K562 (cell line): ENCODE measurements at regions not wholly inside any gene's neighbourhood (a gene's known extent, or its start where the extent isn't known, plus 50 kb on each side); places are given as distances from the start of the nearest gene placed in this dataset.
"Not testable (repeated sequence)": the region's sequence is repeated elsewhere in the genome, so short reads cannot be mapped to it uniquely, and the experiment has no call there.

Experiments used
- ATAC-seq: fragments of 200-7000 bp; cut with Tn5 transposase; 3 replicates; pipeline ENCODE4 v1.9.1; 2020; ENCODE audit warnings: moderate library complexity
- BruUV-seq: library from RNA; stranded (reverse); fragments of 400-500 nt; replicated peaks from 2 replicates; lab custom pipeline; 2021; lab: Mats Ljungman, UMichigan
- CTCF ChIA-PET: fragments of 300-600 bp; formaldehyde crosslinking; extraction: SDS; loops from one replicate; lab custom pipeline; 2021; ENCODE audit warnings: low intra/inter-chr PET ratio; lab: Yijun Ruan, JAX
- POLR2A ChIA-PET: fragments of 300-600, 350-650 bp; sonication (Branson Sonifier 250); formaldehyde crosslinking; extraction: SDS; loops from one replicate; lab custom pipeline; 2021; ENCODE audit warnings: antibody characterized with exemption, inconsistent platforms; lab: Yijun Ruan, JAX
- DNase-seq, 4 experiments: peaks; one replicate each; pipeline versions ENCODE4 v3.0.0 to v3.0.0-alpha.2; 2011 to 2018; ENCODE audit warnings: low spot score in 3 of 4, mixed read lengths in 3 of 4; ENCODE audit errors: extremely low read depth in 1 of 4
- FAIRE-seq: peaks from 2 replicates; lab custom pipeline; 2011; peaks lifted over from hg19 to GRCh38; lab: Jason Lieb, UNC
- H2AFZ ChIP-seq: 2 replicates; pipeline ENCODE4 v1.6.0; 2011; ENCODE audit warnings: low read depth, low read length, control low read depth, inconsistent platforms
- H3K27ac ChIP-seq: fragments of 200-600 bp; 3 replicates; pipeline ENCODE4 v1.8.0; 2011; ENCODE audit warnings: low read depth, mild to moderate bottlenecking, control low read depth, inconsistent platforms, low read length, moderate library complexity, mixed read lengths; ENCODE audit errors: extremely low read depth
- H3K27me3 ChIP-seq, 2 experiments: fragments of 300-600 bp in 1 of 2; 2 replicates in 1 of 2; 3 replicates in 1 of 2; pipeline versions ENCODE4 v1.6.0 to v1.8.0; 2011; ENCODE audit warnings: inconsistent platforms in 2 of 2, low read length in 2 of 2, mild to moderate bottlenecking in 1 of 2, mixed read lengths in 1 of 2, moderate library complexity in 1 of 2; ENCODE audit not compliant: control insufficient read depth in 2 of 2, insufficient read depth in 2 of 2
- H3K36me3 ChIP-seq: fragments of 300-600 bp; 3 replicates; pipeline ENCODE4 v1.8.0; 2011; ENCODE audit warnings: mild to moderate bottlenecking, low read length, inconsistent platforms; ENCODE audit not compliant: control insufficient read depth, insufficient read depth
- H3K4me1 ChIP-seq, 2 experiments: fragments of 200-600 bp in 1 of 2; replicated peaks in 1 of 2; 2 replicates in 1 of 2; 3 replicates in 1 of 2; pipeline versions ENCODE4 v1.5.1 to v1.8.0; 2011; ENCODE audit warnings: inconsistent platforms in 2 of 2, low read length in 2 of 2, mild to moderate bottlenecking in 1 of 2, mixed read lengths in 1 of 2, moderate library complexity in 1 of 2; ENCODE audit not compliant: control insufficient read depth in 2 of 2, insufficient read depth in 2 of 2
- H3K4me2 ChIP-seq: 2 replicates; pipeline ENCODE4 v1.6.1; 2011; ENCODE audit warnings: low read length, control low read depth, inconsistent platforms, mixed read lengths; ENCODE audit not compliant: insufficient read depth
- H3K4me3 ChIP-seq: fragments of 200-600 bp; sonication (generic), shearing (Covaris generic); 2 replicates; pipeline ENCODE4 v1.5.1; 2016; ENCODE audit warnings: control low read depth, inconsistent platforms
- H3K79me2 ChIP-seq: fragments of 200-600 bp; 3 replicates; pipeline ENCODE4 v1.8.0; 2011; ENCODE audit warnings: low read length, inconsistent platforms; ENCODE audit not compliant: control insufficient read depth, insufficient read depth
- H3K9ac ChIP-seq, 2 experiments: 2 replicates each; pipeline versions ENCODE4 v1.6.0 to v1.6.1; 2011; ENCODE audit warnings: low read depth in 2 of 2, low read length in 2 of 2, control low read depth in 1 of 2, inconsistent platforms in 1 of 2, mild to moderate bottlenecking in 1 of 2, mixed read lengths in 1 of 2; ENCODE audit not compliant: insufficient read depth in 1 of 2
- H3K9me1 ChIP-seq: one replicate; pipeline ENCODE4 v1.6.0; 2011; ENCODE audit warnings: inconsistent platforms, mild to moderate bottlenecking, low read length, moderate library complexity; ENCODE audit not compliant: control insufficient read depth, insufficient read depth
- H3K9me3 ChIP-seq: replicated peaks from 2 replicates; pipeline ENCODE4 v1.5.1; 2011; ENCODE audit warnings: low read depth, low read length, inconsistent platforms; ENCODE audit not compliant: control insufficient read depth, insufficient read depth
- H4K20me1 ChIP-seq: replicated peaks from 2 replicates; pipeline ENCODE4 v1.6.1; 2011; ENCODE audit warnings: low read length, inconsistent platforms, mixed read lengths; ENCODE audit not compliant: control insufficient read depth, insufficient read depth
- MECOM ChIP-seq: fragments of 250-450 bp; sonication (Bioruptor Pico); IDR thresholded peaks from 2 replicates; pipeline ENCODE4 v1.8.0; 2022; ENCODE audit warnings: inconsistent platforms
- PTBP1 ChIP-seq: fragments of 200-400 bp; formaldehyde crosslinking; IDR thresholded peaks from 2 replicates; pipeline ENCODE4 v1.6.1; 2017; ENCODE audit warnings: low read depth, low read length
- RBM22 ChIP-seq: fragments of 200-400 bp; formaldehyde crosslinking; IDR thresholded peaks from 2 replicates; pipeline ENCODE4 v1.6.1; 2018; ENCODE audit warnings: low read length, low read depth; ENCODE audit not compliant: poor library complexity, severe bottlenecking
- TAF15 ChIP-seq: fragments of 200-400 bp; formaldehyde crosslinking; IDR thresholded peaks from 2 replicates; pipeline ENCODE4 v1.6.1; 2017; ENCODE audit warnings: mild to moderate bottlenecking, low read depth, low read length, moderate library complexity
- ZKSCAN3 ChIP-seq: fragments of 250-450 bp; sonication (Bioruptor Pico); IDR thresholded peaks from 2 replicates; pipeline ENCODE4 v1.4.0; 2020
- WGBS: fragments of 100-300 bp; shearing (Covaris generic); methylation state at CpG from one replicate; pipeline ENCODE4 v1.1.6; 2016; ENCODE audit warnings: low coverage, mixed read lengths; ENCODE audit not compliant: insufficient coverage; ENCODE audit errors: missing lambda C conversion rate; 5-methylcytosine and 5-hydroxymethylcytosine counted together
- in situ Hi-C: fragments of 300-500 bp; cut with MboI; formaldehyde crosslinking; loops from 4 replicates; pipeline ENCODE4 v1.15.0; 2018; ENCODE audit warnings: inconsistent platforms, mixed read lengths
- intact Hi-C: fragments of 100-400 bp; cut with micrococcal nuclease; formaldehyde crosslinking; loops from 2 replicates; pipeline ENCODE4 v1.14.2; 2022
- TF ChIP-seq, protein P1 (sequence below): sonication (generic); formaldehyde crosslinking; IDR thresholded peaks from 2 replicates; pipeline ENCODE4 v1.8.0; 2023; ENCODE audit warnings: mild to moderate bottlenecking, missing genetic modification reagents

DNA sequence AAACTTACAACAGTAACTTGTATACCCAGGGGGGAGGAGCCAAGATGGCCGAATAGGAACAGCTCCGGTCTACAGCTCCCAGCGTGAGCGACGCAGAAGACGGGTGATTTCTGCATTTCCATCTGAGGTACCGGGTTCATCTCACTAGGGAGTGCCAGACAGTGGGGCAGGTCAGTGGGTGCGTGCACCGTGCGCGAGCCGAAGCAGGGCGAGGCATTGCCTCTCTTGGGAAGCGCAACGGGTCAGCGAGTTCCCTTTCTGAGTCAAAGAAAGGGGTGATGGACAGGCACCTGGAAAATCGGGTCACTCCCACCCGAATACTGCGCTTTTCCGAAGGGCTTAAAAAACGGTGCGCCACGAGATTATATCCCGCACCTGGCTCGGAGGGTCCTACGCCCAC, 278.8 kb downstream of the FAM47B start:
- H3K4me3 ChIP-seq, H3K27ac ChIP-seq, DNase-seq, H2AFZ ChIP-seq, BruUV-seq, H3K9me1 ChIP-seq, ATAC-seq, H4K20me1 ChIP-seq, H3K27me3 ChIP-seq, H3K9me3 ChIP-seq, CTCF ChIA-PET, intact Hi-C loops, FAIRE-seq, in situ Hi-C loops, H3K79me2 ChIP-seq, H3K4me1 ChIP-seq, H3K36me3 ChIP-seq, POLR2A ChIA-PET, H3K9ac ChIP-seq, H3K4me2 ChIP-seq: not testable (repeated sequence)
- WGBS, result 3% methylated on average over 5 of the region's 26 CpGs

DNA sequence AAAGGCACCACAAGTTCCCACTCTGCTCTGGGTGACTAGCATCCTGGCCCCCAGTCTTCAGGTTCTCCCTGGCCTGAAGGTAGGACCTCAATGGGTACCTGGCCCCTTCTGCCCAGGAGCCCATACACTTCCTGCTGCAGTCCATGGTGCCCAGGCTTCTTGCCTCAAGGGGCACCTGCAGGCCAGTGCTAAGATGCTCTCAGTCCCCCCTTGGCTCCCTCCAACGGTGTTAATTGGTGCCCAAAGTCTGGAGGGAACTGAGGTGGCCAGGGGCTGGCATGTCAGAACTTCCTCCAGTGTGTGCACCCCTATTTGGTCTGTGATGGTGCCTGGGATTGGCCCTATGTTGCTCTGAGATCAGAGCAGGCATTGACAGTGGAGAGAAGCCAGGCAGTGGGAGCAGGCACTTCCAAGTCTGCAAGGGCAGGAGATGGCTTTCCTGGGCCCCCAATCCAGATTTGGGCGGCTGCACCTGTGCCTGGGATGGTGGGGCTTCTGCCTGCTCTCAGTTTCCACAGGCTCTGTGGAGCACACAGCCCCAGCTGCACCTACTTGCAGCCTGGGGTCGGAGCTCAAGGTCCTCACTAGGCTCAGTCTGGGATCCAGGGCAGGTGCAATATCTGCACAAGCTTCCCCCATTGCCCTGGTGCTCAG, 301.6 kb downstream of the FAM47B start:
- H3K4me2 ChIP-seq, result no peak overlapping the region
- no TSS peak for BruUV-seq
- H3K4me3 ChIP-seq, result no peak overlapping the region
- no peaks in the 10 kb centered on the region for H3K9me3 ChIP-seq
- POLR2A ChIA-PET, result no interaction called here
- H4K20me1 ChIP-seq, result no peaks in the 10 kb centered on the region
- ATAC-seq, result no peak
- H3K79me2 ChIP-seq, result no peaks in the 10 kb centered on the region
- H3K4me1 ChIP-seq, result no peaks in the 10 kb centered on the region
- TF ChIP-seq RBM22 (no peak), ZKSCAN3 (no peak), PTBP1 (no peak), TAF15 (no peak), MECOM (no peak)
- TF ChIP-seq, protein P1, sequence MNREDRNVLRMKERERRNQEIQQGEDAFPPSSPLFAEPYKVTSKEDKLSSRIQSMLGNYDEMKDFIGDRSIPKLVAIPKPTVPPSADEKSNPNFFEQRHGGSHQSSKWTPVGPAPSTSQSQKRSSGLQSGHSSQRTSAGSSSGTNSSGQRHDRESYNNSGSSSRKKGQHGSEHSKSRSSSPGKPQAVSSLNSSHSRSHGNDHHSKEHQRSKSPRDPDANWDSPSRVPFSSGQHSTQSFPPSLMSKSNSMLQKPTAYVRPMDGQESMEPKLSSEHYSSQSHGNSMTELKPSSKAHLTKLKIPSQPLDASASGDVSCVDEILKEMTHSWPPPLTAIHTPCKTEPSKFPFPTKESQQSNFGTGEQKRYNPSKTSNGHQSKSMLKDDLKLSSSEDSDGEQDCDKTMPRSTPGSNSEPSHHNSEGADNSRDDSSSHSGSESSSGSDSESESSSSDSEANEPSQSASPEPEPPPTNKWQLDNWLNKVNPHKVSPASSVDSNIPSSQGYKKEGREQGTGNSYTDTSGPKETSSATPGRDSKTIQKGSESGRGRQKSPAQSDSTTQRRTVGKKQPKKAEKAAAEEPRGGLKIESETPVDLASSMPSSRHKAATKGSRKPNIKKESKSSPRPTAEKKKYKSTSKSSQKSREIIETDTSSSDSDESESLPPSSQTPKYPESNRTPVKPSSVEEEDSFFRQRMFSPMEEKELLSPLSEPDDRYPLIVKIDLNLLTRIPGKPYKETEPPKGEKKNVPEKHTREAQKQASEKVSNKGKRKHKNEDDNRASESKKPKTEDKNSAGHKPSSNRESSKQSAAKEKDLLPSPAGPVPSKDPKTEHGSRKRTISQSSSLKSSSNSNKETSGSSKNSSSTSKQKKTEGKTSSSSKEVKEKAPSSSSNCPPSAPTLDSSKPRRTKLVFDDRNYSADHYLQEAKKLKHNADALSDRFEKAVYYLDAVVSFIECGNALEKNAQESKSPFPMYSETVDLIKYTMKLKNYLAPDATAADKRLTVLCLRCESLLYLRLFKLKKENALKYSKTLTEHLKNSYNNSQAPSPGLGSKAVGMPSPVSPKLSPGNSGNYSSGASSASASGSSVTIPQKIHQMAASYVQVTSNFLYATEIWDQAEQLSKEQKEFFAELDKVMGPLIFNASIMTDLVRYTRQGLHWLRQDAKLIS (CRISPR knock-in tag), result no peak
- DNase-seq, result no peak
- H3K9me1 ChIP-seq, result no peaks in the 10 kb centered on the region
- no peaks in the 10 kb centered on the region for H3K27me3 ChIP-seq
- in situ Hi-C loops, result no loop called here
- no peak overlapping the region for H3K27ac ChIP-seq
- H3K9ac ChIP-seq, result no peak overlapping the region
- FAIRE-seq, result no peak
- intact Hi-C loops, result no loop called here
- no peak overlapping the region for H2AFZ ChIP-seq
- H3K36me3 ChIP-seq, result no peaks in the 10 kb centered on the region
- CTCF ChIA-PET, result no interaction called here
- WGBS, result 0% methylated on average over 3 of the region's 3 CpGs
